ENCODE measurements at regions not wholly inside any gene's neighbourhood (a gene's known extent, or its start where the extent isn't known, plus 50 kb on each side); places are given as distances from the start of the nearest gene placed in this dataset.
A peak's percentile ranks its signal among the peaks of the same experiment; 100 is the strongest.
"Not testable (repeated sequence)": the region's sequence is repeated elsewhere in the genome, so short reads cannot be mapped to it uniquely, and the experiment has no call there.

GRCh38 chr10:32217216-32217615 is 129.7 kb downstream of the EPC1 start:
- peak; percentile 5 for DNase-seq

GRCh38 chr10:32213838-32214237 is 133.1 kb downstream of the EPC1 start:
- not testable (repeated sequence) for DNase-seq

GRCh38 chr10:32211046-32211363 is 136.0 kb downstream of the EPC1 start:
- DNase-seq = no peak

- DNase-seq = peak; percentile 81
These were observed 136.5 kb downstream of the EPC1 start for GRCh38 chr10:32210306-32211045.

- not testable (repeated sequence) for DNase-seq
These were observed 139.0 kb downstream of the EPC1 start for GRCh38 chr10:32208005-32208404.

GRCh38 chr10:32207544-32207943 is 139.4 kb downstream of the EPC1 start:
- peak; percentile 80 for DNase-seq

- DNase-seq = no peak
These were observed 141.3 kb downstream of the EPC1 start for GRCh38 chr10:32205670-32206069.

GRCh38 chr10:32204606-32205005 is 142.4 kb downstream of the EPC1 start:
- DNase-seq = no peak

GRCh38 chr10:32199714-32200394 is 143.6 kb upstream of the KIF5B start:
- no peak for DNase-seq

- DNase-seq = no peak
These were observed 141.2 kb upstream of the KIF5B start for GRCh38 chr10:32197423-32197822.

- peak; percentile 59 for DNase-seq
These were observed 134.8 kb upstream of the KIF5B start for GRCh38 chr10:32190890-32191491.

- DNase-seq = peak; percentile 64
These were observed 133.3 kb upstream of the KIF5B start for GRCh38 chr10:32189400-32190084.

- not testable (repeated sequence) for DNase-seq
These were observed 132.4 kb upstream of the KIF5B start for GRCh38 chr10:32188601-32189000.

GRCh38 chr10:32187686-32188085 is 131.5 kb upstream of the KIF5B start:
- DNase-seq = no peak

- not testable (repeated sequence) for DNase-seq
These were observed 127.4 kb upstream of the KIF5B start for GRCh38 chr10:32183652-32184051.

GRCh38 chr10:32182476-32182875 is 126.3 kb upstream of the KIF5B start:
- no peak for DNase-seq

GRCh38 chr10:32180390-32181280 is 124.4 kb upstream of the KIF5B start:
- no peak for DNase-seq

GRCh38 chr10:32179836-32180235 is 123.6 kb upstream of the KIF5B start:
- no peak for DNase-seq

- not testable (repeated sequence) for DNase-seq
These were observed 121.4 kb upstream of the KIF5B start for GRCh38 chr10:32177594-32177993.

GRCh38 chr10:32175629-32176028 is 119.4 kb upstream of the KIF5B start:
- no peak for DNase-seq

GRCh38 chr10:32174349-32174893 is 118.2 kb upstream of the KIF5B start:
- peak; percentile 14 for DNase-seq

GRCh38 chr10:32171204-32171603 is 115.0 kb upstream of the KIF5B start:
- DNase-seq = peak; percentile 95
